ENCODE measurements at regions not wholly inside any gene's neighbourhood (a gene's known extent, or its start where the extent isn't known, plus 50 kb on each side); places are given as distances from the start of the nearest gene placed in this dataset.

GRCh38 chr14:22291406-22291805 is 297.6 kb downstream of the DAD1 start:
- H3F3A ChIP-seq (ENCODE audit: low read depth) = no peaks in the 10 kb centered on the region
- no peaks in the 10 kb centered on the region for H3K27me3 ChIP-seq (ENCODE audit: insufficient read depth, low read length, poor library complexity, severe bottlenecking)
- H3K36me3 ChIP-seq (ENCODE audit: insufficient read depth, low read length) = no peaks in the 10 kb centered on the region
- no peak overlapping the region for H2AFZ ChIP-seq (ENCODE audit: low read length)
- no peaks in the 10 kb centered on the region for H4K20me1 ChIP-seq (ENCODE audit: insufficient read depth, low read length, poor library complexity, severe bottlenecking)
- H3K79me2 ChIP-seq (ENCODE audit: insufficient read depth, low read length) = no peaks in the 10 kb centered on the region
- no peaks in the 10 kb centered on the region for H3K4me1 ChIP-seq (ENCODE audit: insufficient read depth, low read length, poor library complexity, severe bottlenecking)
- no peaks in the 10 kb centered on the region for H3K9me3 ChIP-seq (ENCODE audit: insufficient read depth, low read depth, low read length)
- TF ChIP-seq CTCF (conservative IDR thresholded peaks at IDR 0.05; ENCODE audit: low read length) = no peak
- TF ChIP-seq EZH2phosphoT487 (IDR thresholded peaks at IDR 0.05; ENCODE audit: borderline replicate concordance) = no peak
- H3K9me2 ChIP-seq (replicated peaks; ENCODE audit: low read depth, low read length) = no peaks in the 10 kb centered on the region
- no peak overlapping the region for H3K4me3 ChIP-seq (ENCODE audit: low read length, poor library complexity, severe bottlenecking)
- no peak overlapping the region for H3K9ac ChIP-seq (ENCODE audit: low read depth, low read length, poor library complexity, severe bottlenecking)
- no peak overlapping the region for H3K4me2 ChIP-seq (ENCODE audit: low read depth, low read length, poor library complexity, severe bottlenecking)

- Histone ChIP-seq H3K4me1 (ENCODE audit: insufficient read depth, low read length, poor library complexity, severe bottlenecking) (no peaks in the 10 kb centered on the region), H3K27me3 (ENCODE audit: insufficient read depth, low read length, poor library complexity, severe bottlenecking) (no peaks in the 10 kb centered on the region), H3K36me3 (ENCODE audit: insufficient read depth, low read length) (no peaks in the 10 kb centered on the region), H2AFZ (ENCODE audit: low read length) (no peak overlapping the region), H3K9me2 (replicated peaks; ENCODE audit: low read depth, low read length) (no peaks in the 10 kb centered on the region), H3K79me2 (ENCODE audit: insufficient read depth, low read length) (no peaks in the 10 kb centered on the region), H3K9me3 (ENCODE audit: insufficient read depth, low read depth, low read length) (no peaks in the 10 kb centered on the region), H4K20me1 (ENCODE audit: insufficient read depth, low read length, poor library complexity, severe bottlenecking) (no peaks in the 10 kb centered on the region), H3K4me3 (ENCODE audit: low read length, poor library complexity, severe bottlenecking) (no peak overlapping the region), H3K4me2 (ENCODE audit: low read depth, low read length, poor library complexity, severe bottlenecking) (no peak overlapping the region), H3F3A (ENCODE audit: low read depth) (no peaks in the 10 kb centered on the region), H3K9ac (ENCODE audit: low read depth, low read length, poor library complexity, severe bottlenecking) (no peak overlapping the region)
- TF ChIP-seq CTCF (conservative IDR thresholded peaks at IDR 0.05; ENCODE audit: low read length) (no peak), EZH2phosphoT487 (IDR thresholded peaks at IDR 0.05; ENCODE audit: borderline replicate concordance) (no peak)
Observed at GRCh38 chr14:22289570-22289969, 299.5 kb downstream of the DAD1 start.

DNA sequence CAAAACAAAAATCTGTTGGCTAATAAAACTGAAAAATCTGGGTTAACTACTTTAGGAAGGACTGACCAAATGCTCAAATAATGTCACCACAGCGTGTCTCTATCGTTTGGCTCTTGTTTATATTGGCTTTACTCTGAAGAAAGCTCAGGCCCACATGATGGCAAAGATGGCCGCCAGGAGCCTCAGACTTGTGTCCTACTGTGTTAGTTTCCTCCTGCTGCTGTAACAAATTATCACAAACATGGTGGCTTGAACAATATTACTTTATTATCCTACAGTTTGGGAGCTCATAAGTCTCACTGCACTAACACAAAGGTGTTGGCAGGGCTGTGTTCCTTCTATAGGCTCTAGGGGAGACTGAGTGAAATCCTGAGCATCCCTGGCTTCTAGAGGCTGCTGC is 303.0 kb downstream of the DAD1 start:
- TF ChIP-seq EZH2phosphoT487 (IDR thresholded peaks at IDR 0.05; ENCODE audit: borderline replicate concordance) (no peak), CTCF (conservative IDR thresholded peaks at IDR 0.05; ENCODE audit: low read length) (no peak)
- Histone ChIP-seq H3K9me2 (replicated peaks; ENCODE audit: low read depth, low read length) (no peaks in the 10 kb centered on the region), H2AFZ (ENCODE audit: low read length) (peak overlapping the region; percentile 53; the same call in 1 of the 2 replicates), H4K20me1 (ENCODE audit: insufficient read depth, low read length, poor library complexity, severe bottlenecking) (no peaks in the 10 kb centered on the region), H3K36me3 (ENCODE audit: insufficient read depth, low read length) (no peaks in the 10 kb centered on the region), H3K9ac (ENCODE audit: low read depth, low read length, poor library complexity, severe bottlenecking) (no peak overlapping the region), H3K4me2 (ENCODE audit: low read depth, low read length, poor library complexity, severe bottlenecking) (no peak overlapping the region), H3K79me2 (ENCODE audit: insufficient read depth, low read length) (no peaks in the 10 kb centered on the region), H3K4me3 (ENCODE audit: low read length, poor library complexity, severe bottlenecking) (no peak overlapping the region), H3F3A (ENCODE audit: low read depth) (no peaks in the 10 kb centered on the region), H3K27me3 (ENCODE audit: insufficient read depth, low read length, poor library complexity, severe bottlenecking) (no peaks in the 10 kb centered on the region), H3K4me1 (ENCODE audit: insufficient read depth, low read length, poor library complexity, severe bottlenecking) (peaks cover 10% of the 10 kb centered on the region), H3K9me3 (ENCODE audit: insufficient read depth, low read depth, low read length) (no peaks in the 10 kb centered on the region)

Measured in Loucy (cell line).